OCI-LY1 (cell line): ENCODE measurements at regions not wholly inside any gene's neighbourhood (a gene's known extent, or its start where the extent isn't known, plus 50 kb on each side); places are given as distances from the start of the nearest gene placed in this dataset.

Source experiments
- H2AFZ ChIP-seq: fragments of 200-600 bp; sonication (generic), shearing (Covaris generic); 2 replicates; pipeline ENCODE4 v1.6.0; 2014; ENCODE audit warnings: antibody characterized with exemption, mild to moderate bottlenecking, low read length
- H3F3A ChIP-seq: fragments of 200-600 bp; sonication (generic), shearing (Covaris generic); 2 replicates; pipeline ENCODE4 v1.6.0; 2014; ENCODE audit warnings: mild to moderate bottlenecking, antibody characterized with exemption, low read length, moderate library complexity; ENCODE audit not compliant: insufficient read depth
- H3K27ac ChIP-seq: fragments of 200-600 bp; sonication (generic); 2 replicates; pipeline ENCODE4 v1.5.1; 2014; ENCODE audit warnings: low read length, mixed run types, mild to moderate bottlenecking, low read depth; ENCODE audit not compliant: poor library complexity, severe bottlenecking
- H3K27me3 ChIP-seq: fragments of 200-600 bp; sonication (generic); 2 replicates; pipeline ENCODE4 v1.6.0; 2014; ENCODE audit warnings: antibody characterized with exemption, mild to moderate bottlenecking, low read length, moderate library complexity; ENCODE audit not compliant: insufficient read depth
- H3K36me3 ChIP-seq: fragments of 200-600 bp; sonication (generic); 2 replicates; pipeline ENCODE4 v1.6.1; 2014; ENCODE audit warnings: mild to moderate bottlenecking, antibody characterized with exemption, low read length, moderate library complexity, mixed read lengths; ENCODE audit not compliant: insufficient read depth
- H3K4me1 ChIP-seq: fragments of 200-600 bp; sonication (generic); 2 replicates; pipeline ENCODE4 v1.5.1; 2014; ENCODE audit warnings: mild to moderate bottlenecking, low read length, moderate library complexity; ENCODE audit not compliant: insufficient read depth, severe bottlenecking
- H3K4me2 ChIP-seq: fragments of 200-600 bp; sonication (generic), shearing (Covaris generic); 2 replicates; pipeline ENCODE4 v1.6.1; 2014; ENCODE audit warnings: low read length
- H3K4me3 ChIP-seq: fragments of 200-600 bp; sonication (generic); 2 replicates; pipeline ENCODE4 v1.5.1; 2014; ENCODE audit warnings: low read length, low read depth, mild to moderate bottlenecking, mixed read lengths; ENCODE audit not compliant: poor library complexity, severe bottlenecking
- H3K79me2 ChIP-seq: fragments of 200-600 bp; shearing (Covaris generic); 2 replicates; pipeline ENCODE4 v1.6.1; 2016; ENCODE audit warnings: mixed run types, low read length, mixed read lengths; ENCODE audit not compliant: insufficient read depth
- H3K9ac ChIP-seq: fragments of 200-600 bp; sonication (generic), shearing (Covaris generic); 2 replicates; pipeline ENCODE4 v1.6.1; 2014; ENCODE audit warnings: mild to moderate bottlenecking, low read length, mixed read lengths
- H3K9me2 ChIP-seq: fragments of 200-600 bp; sonication (generic), shearing (Covaris generic); 2 replicates; pipeline ENCODE4 v1.6.1; 2014; ENCODE audit warnings: low read depth, mild to moderate bottlenecking, low read length, mixed read lengths
- H3K9me3 ChIP-seq: fragments of 200-600 bp; shearing (Covaris generic); 2 replicates; pipeline ENCODE4 v1.6.1; 2014; ENCODE audit warnings: low read length, mixed read lengths
- H4K20me1 ChIP-seq: fragments of 200-600 bp; sonication (generic), shearing (Covaris generic); 2 replicates; pipeline ENCODE4 v1.6.0; 2016; ENCODE audit warnings: mild to moderate bottlenecking, low read length; ENCODE audit not compliant: insufficient read depth
- EZH2 ChIP-seq: fragments of 200-600 bp; sonication (generic), shearing (Covaris generic); IDR thresholded peaks from 2 replicates; pipeline ENCODE4 v1.8.0; 2017; ENCODE audit warnings: borderline replicate concordance, mixed run types, mild to moderate bottlenecking, antibody characterized with exemption, low read length, moderate library complexity, mixed read lengths
- TF ChIP-seq, protein P1 (sequence below): fragments of 200-600 bp; sonication (generic), shearing (Covaris generic); IDR thresholded peaks from 2 replicates; pipeline ENCODE4 v1.5.1; 2017; ENCODE audit warnings: mild to moderate bottlenecking, antibody characterized with exemption, low read length, moderate library complexity, mixed read lengths

DNA sequence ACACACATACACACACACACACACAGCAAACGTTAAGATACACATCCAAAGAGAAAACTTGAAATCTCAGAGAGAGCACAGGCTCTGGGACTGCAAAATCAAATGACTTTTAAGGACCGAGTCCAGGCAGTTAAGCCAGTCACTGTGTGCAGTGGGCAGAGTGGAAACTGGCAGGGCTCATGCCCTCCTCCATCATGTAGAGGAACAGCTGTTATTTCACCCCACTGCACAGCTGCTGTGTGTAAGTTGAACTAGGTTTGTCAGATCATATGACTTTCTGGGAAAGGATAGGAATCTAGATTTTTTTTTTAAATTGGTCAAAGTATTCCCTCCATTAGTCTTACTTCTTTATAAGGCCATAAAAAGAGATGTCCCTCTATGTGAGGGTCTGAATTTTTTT, 1002.1 kb downstream of the UQCRFS1 start:
- Histone ChIP-seq H3K9ac (no peak overlapping the region), H4K20me1 (no peaks in the 10 kb centered on the region)

DNA sequence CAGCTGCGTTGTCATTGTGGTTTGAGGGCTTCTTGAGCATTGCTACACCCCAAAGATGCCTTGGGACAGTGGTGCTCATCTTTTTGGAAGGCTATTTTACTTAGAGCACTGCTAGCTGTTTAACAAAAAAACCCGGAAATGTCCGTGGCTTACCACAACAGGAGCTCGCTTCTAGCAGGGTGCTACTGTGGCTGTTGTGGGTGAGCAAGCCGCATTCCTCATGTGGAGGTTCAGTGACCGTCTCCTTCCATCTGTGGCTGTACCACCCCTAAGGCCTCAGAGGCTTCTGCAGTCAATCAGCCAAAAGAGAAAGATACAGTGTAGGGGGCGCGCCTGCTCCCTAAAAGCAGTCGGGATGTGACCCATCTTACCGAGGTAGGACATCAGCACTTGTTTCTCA, 1004.2 kb downstream of the UQCRFS1 start:
- Histone ChIP-seq H3K79me2 (no peaks in the 10 kb centered on the region), H3K27me3 (no peaks in the 10 kb centered on the region), H4K20me1 (no peaks in the 10 kb centered on the region), H3K9me3 (no peaks in the 10 kb centered on the region), H3F3A (no peaks in the 10 kb centered on the region), H3K9ac (no peak overlapping the region), H3K9me2 (no peaks in the 10 kb centered on the region), H3K36me3 (no peaks in the 10 kb centered on the region), H3K4me3 (no peak overlapping the region), H2AFZ (no peak overlapping the region), H3K4me2 (no peak overlapping the region), H3K27ac (no peak overlapping the region), H3K4me1 (no peaks in the 10 kb centered on the region)
- TF ChIP-seq, protein P1, sequence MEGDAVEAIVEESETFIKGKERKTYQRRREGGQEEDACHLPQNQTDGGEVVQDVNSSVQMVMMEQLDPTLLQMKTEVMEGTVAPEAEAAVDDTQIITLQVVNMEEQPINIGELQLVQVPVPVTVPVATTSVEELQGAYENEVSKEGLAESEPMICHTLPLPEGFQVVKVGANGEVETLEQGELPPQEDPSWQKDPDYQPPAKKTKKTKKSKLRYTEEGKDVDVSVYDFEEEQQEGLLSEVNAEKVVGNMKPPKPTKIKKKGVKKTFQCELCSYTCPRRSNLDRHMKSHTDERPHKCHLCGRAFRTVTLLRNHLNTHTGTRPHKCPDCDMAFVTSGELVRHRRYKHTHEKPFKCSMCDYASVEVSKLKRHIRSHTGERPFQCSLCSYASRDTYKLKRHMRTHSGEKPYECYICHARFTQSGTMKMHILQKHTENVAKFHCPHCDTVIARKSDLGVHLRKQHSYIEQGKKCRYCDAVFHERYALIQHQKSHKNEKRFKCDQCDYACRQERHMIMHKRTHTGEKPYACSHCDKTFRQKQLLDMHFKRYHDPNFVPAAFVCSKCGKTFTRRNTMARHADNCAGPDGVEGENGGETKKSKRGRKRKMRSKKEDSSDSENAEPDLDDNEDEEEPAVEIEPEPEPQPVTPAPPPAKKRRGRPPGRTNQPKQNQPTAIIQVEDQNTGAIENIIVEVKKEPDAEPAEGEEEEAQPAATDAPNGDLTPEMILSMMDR, result no peak
- no peak for TF ChIP-seq EZH2

More for the DNA sequence above, 1002.1 kb downstream of the UQCRFS1 start:
- TF ChIP-seq, protein P1, result no peak
- TF ChIP-seq EZH2, result no peak
- no peaks in the 10 kb centered on the region for H3K36me3 ChIP-seq
- no peaks in the 10 kb centered on the region for H3K79me2 ChIP-seq
- no peak overlapping the region for H3K4me3 ChIP-seq
- no peak overlapping the region for H2AFZ ChIP-seq
- no peaks in the 10 kb centered on the region for H3K9me2 ChIP-seq
- H3K4me1 ChIP-seq, result no peaks in the 10 kb centered on the region
- H3K27ac ChIP-seq, result no peak overlapping the region
- no peaks in the 10 kb centered on the region for H3K27me3 ChIP-seq
- H3K4me2 ChIP-seq, result no peak overlapping the region
- no peaks in the 10 kb centered on the region for H3K9me3 ChIP-seq
- no peaks in the 10 kb centered on the region for H3F3A ChIP-seq

DNA sequence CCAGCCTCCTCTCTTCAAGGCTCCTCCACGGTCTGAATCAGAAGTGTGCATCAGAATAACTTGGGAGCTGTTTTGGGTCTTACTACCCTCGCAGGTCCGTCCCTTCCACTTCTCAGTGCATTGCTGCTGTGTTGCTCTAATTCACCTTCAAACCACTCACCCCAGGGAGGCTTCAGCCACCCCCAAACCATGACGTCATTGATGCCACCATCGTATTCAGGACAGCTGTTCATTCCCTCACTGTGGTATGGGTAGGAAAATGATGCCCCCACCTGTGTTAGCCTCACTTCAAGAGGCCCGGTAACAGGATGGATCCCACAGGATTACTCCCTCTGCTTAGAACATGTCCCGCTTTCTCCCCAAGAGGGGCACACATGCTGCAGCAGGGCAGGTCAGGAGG, 1005.7 kb downstream of the UQCRFS1 start:
- no peaks in the 10 kb centered on the region for H3K9me3 ChIP-seq
- TF ChIP-seq EZH2, result no peak
- TF ChIP-seq, protein P1, result no peak
- no peak overlapping the region for H3K27ac ChIP-seq
- H2AFZ ChIP-seq, result no peak overlapping the region
- no peaks in the 10 kb centered on the region for H3K36me3 ChIP-seq
- no peaks in the 10 kb centered on the region for H3K9me2 ChIP-seq
- H3K9ac ChIP-seq, result no peak overlapping the region
- no peaks in the 10 kb centered on the region for H3F3A ChIP-seq
- no peaks in the 10 kb centered on the region for H3K79me2 ChIP-seq
- H4K20me1 ChIP-seq, result no peaks in the 10 kb centered on the region
- no peaks in the 10 kb centered on the region for H3K4me1 ChIP-seq
- no peak overlapping the region for H3K4me2 ChIP-seq
- H3K4me3 ChIP-seq, result no peak overlapping the region
- no peaks in the 10 kb centered on the region for H3K27me3 ChIP-seq
